Astrocyte of the cerebellum (primary cell): ENCODE measurements at regions not wholly inside any gene's neighbourhood (a gene's known extent, or its start where the extent isn't known, plus 50 kb on each side); places are given as distances from the start of the nearest gene placed in this dataset.

ENCODE experiments used
- DNase-seq: peaks from one replicate; pipeline ENCODE4 v3.0.0-alpha.2; 2011; ENCODE audit warnings: low read depth
- H3K4me3 ChIP-seq: 2 replicates; pipeline ENCODE4 v1.5.1; 2011; ENCODE audit warnings: mild to moderate bottlenecking, low read depth, low read length, moderate library complexity
- CTCF ChIP-seq: IDR thresholded peaks from 2 replicates; pipeline ENCODE4 v1.5.1; 2012; ENCODE audit warnings: low read length, low read depth, moderate library complexity, mild to moderate bottlenecking; ENCODE audit errors: missing control alignments
- in situ Hi-C: cut with HindIII; loops from 2 replicates; pipeline ENCODE4 v1.10.0; 2017; ENCODE audit warnings: low sequenced_read_pairs

- TF ChIP-seq CTCF, result no peak
- in situ Hi-C loops, result no loop called here
- DNase-seq, result no peak
- H3K4me3 ChIP-seq, result no peak overlapping the region
Observed at GRCh38 chr1:204814166-204814884, 56.3 kb upstream of the NFASC start.

DNA sequence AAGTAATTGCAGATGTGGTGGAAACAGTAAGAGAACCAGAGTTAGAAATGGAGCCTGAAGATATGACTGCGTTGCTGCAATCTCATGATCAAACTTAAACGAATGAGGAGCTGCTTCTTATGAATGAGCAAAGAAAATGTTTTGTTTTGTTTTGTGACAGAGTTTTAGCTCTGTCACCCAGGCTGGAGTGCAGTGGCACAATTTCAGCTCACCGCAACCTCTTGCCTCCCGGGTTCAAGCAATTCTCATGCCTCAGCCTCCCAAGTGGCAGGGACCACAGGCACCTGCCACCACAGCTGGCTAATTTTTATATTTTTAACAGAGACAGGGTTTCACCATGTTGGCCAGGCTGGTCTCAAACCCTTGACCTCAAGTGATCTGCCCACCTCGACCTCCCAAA is 53.3 kb upstream of the NFASC start:
- in situ Hi-C loops, result no loop called here
- TF ChIP-seq CTCF, result no peak
- H3K4me3 ChIP-seq, result no peak overlapping the region
- no peak for DNase-seq

GRCh38 chr1:204818998-204819397 is 51.7 kb upstream of the NFASC start:
- in situ Hi-C loops, result no loop called here
- no peak for DNase-seq
- no peak overlapping the region for H3K4me3 ChIP-seq
- no peak for TF ChIP-seq CTCF

- H3K4me3 ChIP-seq, result no peak overlapping the region
- TF ChIP-seq CTCF, result no peak
- no peak for DNase-seq
- in situ Hi-C loops, result no loop called here
Observed at GRCh38 chr1:204819495-204819894, 51.2 kb upstream of the NFASC start.
